Liver (tissue), 3 donors: ENCODE measurements at regions not wholly inside any gene's neighbourhood (a gene's known extent, or its start where the extent isn't known, plus 50 kb on each side); places are given as distances from the start of the nearest gene placed in this dataset.

Source experiments
- JUND ChIP-seq, 2 donors: IDR thresholded peaks; 2 replicates each; pipeline ENCODE4 v1.6.1; 2016; ENCODE audit warnings: antibody characterized with exemption in 2 of 2
- RAD21 ChIP-seq, 2 donors: IDR thresholded peaks; 2 replicates each; pipeline ENCODE4 v1.6.1; 2016; ENCODE audit warnings: antibody characterized with exemption in 2 of 2, mild to moderate bottlenecking in 2 of 2
- SP1 ChIP-seq: IDR thresholded peaks from 2 replicates; pipeline ENCODE4 v1.6.1; 2018; ENCODE audit warnings: antibody characterized with exemption, mild to moderate bottlenecking
- TF ChIP-seq, protein P1 (sequence below): fragments of 150-350 bp; IDR thresholded peaks from 2 replicates; pipeline ENCODE4 v1.5.1; 2017; ENCODE audit warnings: improper control_type of control experiment, low read depth, low read length; ENCODE audit not compliant: missing input control
- donor health status: healthy.
- donor health status: healthy.

GRCh38 chr2:72011791-72012190 is 135.9 kb downstream of the CYP26B1 start:
- TF ChIP-seq SP1 (no peak), JUND (IDR thresholded peaks at IDR 0.05) (no peak), RAD21 (IDR thresholded peaks at IDR 0.05) (no peak)
- TF ChIP-seq, protein P1, sequence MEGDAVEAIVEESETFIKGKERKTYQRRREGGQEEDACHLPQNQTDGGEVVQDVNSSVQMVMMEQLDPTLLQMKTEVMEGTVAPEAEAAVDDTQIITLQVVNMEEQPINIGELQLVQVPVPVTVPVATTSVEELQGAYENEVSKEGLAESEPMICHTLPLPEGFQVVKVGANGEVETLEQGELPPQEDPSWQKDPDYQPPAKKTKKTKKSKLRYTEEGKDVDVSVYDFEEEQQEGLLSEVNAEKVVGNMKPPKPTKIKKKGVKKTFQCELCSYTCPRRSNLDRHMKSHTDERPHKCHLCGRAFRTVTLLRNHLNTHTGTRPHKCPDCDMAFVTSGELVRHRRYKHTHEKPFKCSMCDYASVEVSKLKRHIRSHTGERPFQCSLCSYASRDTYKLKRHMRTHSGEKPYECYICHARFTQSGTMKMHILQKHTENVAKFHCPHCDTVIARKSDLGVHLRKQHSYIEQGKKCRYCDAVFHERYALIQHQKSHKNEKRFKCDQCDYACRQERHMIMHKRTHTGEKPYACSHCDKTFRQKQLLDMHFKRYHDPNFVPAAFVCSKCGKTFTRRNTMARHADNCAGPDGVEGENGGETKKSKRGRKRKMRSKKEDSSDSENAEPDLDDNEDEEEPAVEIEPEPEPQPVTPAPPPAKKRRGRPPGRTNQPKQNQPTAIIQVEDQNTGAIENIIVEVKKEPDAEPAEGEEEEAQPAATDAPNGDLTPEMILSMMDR, result no peak
